ENCODE measurements at regions not wholly inside any gene's neighbourhood (a gene's known extent, or its start where the extent isn't known, plus 50 kb on each side); places are given as distances from the start of the nearest gene placed in this dataset.
A peak's percentile ranks its signal among the peaks of the same experiment; 100 is the strongest.
"Not testable (repeated sequence)": the region's sequence is repeated elsewhere in the genome, so short reads cannot be mapped to it uniquely, and the experiment has no call there.

- H3K27me3 Mint-ChIP-seq, result peaks cover 3% of the 10 kb centered on the region
- H3K4me1 Mint-ChIP-seq, result no peaks in the 10 kb centered on the region
- H3K4me3 Mint-ChIP-seq, result peak overlapping the region in 1 of 4 donors; percentile 23
- no peak overlapping the region for H3K27ac Mint-ChIP-seq
- H3K36me3 Mint-ChIP-seq, result no peaks in the 10 kb centered on the region
- no peaks in the 10 kb centered on the region for H3K9me3 Mint-ChIP-seq
Measured at GRCh38 chr15:79156704-79157375, 66.3 kb upstream of the RASGRF1 start.

GRCh38 chr15:79154483-79155135, 64.0 kb upstream of the RASGRF1 start:
- no peaks in the 10 kb centered on the region for H3K4me1 Mint-ChIP-seq
- peaks cover 4 to 6% (median 5%) of the 10 kb centered on the region in 3 donors for H3K9me3 Mint-ChIP-seq
- H3K4me3 Mint-ChIP-seq, result peak overlapping the region in 1 of 4 donors; percentile 12
- H3K36me3 Mint-ChIP-seq, result no peaks in the 10 kb centered on the region
- peaks cover 3% of the 10 kb centered on the region for H3K27me3 Mint-ChIP-seq
- no peak overlapping the region for H3K27ac Mint-ChIP-seq

DNA sequence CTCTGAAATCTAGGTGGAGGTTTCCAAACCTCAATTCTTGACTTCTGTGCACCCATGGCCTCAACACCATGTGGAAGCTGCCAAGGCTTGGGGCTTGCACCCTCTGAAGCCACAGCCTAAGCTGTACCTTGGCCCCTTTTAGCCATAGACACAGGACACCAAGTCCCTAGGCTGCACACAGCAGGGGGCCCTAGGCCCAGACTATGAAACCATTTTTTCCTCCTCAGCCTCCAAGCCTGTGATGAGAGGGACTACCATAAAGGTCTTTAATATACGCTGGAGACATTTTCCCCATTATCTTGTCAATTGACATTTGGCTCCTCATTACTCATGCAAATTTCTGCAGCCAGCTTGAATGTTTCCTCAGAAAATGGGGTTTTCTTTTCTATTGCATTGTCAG, 53.7 kb upstream of the RASGRF1 start:
- H3K36me3 Mint-ChIP-seq, H3K4me1 Mint-ChIP-seq, H3K27me3 Mint-ChIP-seq, H3K27ac Mint-ChIP-seq, H3K4me3 Mint-ChIP-seq: not testable (repeated sequence)
- peaks cover 16 to 32% (median 27%) of the 10 kb centered on the region in 3 donors for H3K9me3 Mint-ChIP-seq

- Mint-ChIP-seq H3K27me3 (peaks cover 15% of the 10 kb centered on the region), H3K27ac (no peak overlapping the region), H3K4me3 (no peak overlapping the region), H3K4me1 (peaks cover 0 to 2% (median 0%) of the 10 kb centered on the region in 3 donors), H3K9me3 (peaks cover 11 to 15% (median 15%) of the 10 kb centered on the region in 3 donors), H3K36me3 (peaks cover 7% of the 10 kb centered on the region)
Measured at GRCh38 chr15:79140846-79141570, 50.4 kb upstream of the RASGRF1 start.
